WTC11 (cell line): ENCODE measurements at regions not wholly inside any gene's neighbourhood (a gene's known extent, or its start where the extent isn't known, plus 50 kb on each side); places are given as distances from the start of the nearest gene placed in this dataset.

Experiments
- ATAC-seq: fragments of 200-7000 bp; cut with Tn5 transposase; 2 replicates; pipeline ENCODE4 v1.10.0; 2021; ENCODE audit warnings: mild to moderate bottlenecking, moderate library complexity
- CTCF ChIA-PET: fragments of 300-600 bp; sonication (Branson Sonifier 250); formaldehyde crosslinking; loops from one replicate; lab custom pipeline; 2021; ENCODE audit warnings: antibody characterized with exemption; lab: Charles Lee
- POLR2A ChIA-PET: fragments of 350-600 bp; sonication (Branson Sonifier 250); formaldehyde crosslinking; loops from one replicate; lab custom pipeline; 2021; ENCODE audit warnings: antibody characterized with exemption; lab: Charles Lee
- DNase-seq: peaks from one replicate; pipeline ENCODE4 v3.0.0; 2021; ENCODE audit warnings: low spot score
- H3K27ac Mint-ChIP-seq: 2 replicates; pipeline ENCODE4 v1.8.0; 2021; ENCODE audit warnings: mixed read lengths
- H3K27me3 Mint-ChIP-seq: 2 replicates; pipeline ENCODE4 v1.8.0; 2021; ENCODE audit warnings: low read depth, mild to moderate bottlenecking, moderate library complexity, mixed read lengths
- H3K36me3 Mint-ChIP-seq: 2 replicates; pipeline ENCODE4 v1.8.0; 2021; ENCODE audit warnings: mixed read lengths
- H3K4me1 Mint-ChIP-seq: 2 replicates; pipeline ENCODE4 v1.8.0; 2022; ENCODE audit warnings: mixed read lengths
- H3K4me3 Mint-ChIP-seq: 2 replicates; pipeline ENCODE4 v1.8.0; 2021; ENCODE audit warnings: mild to moderate bottlenecking, moderate library complexity, mixed read lengths
- H3K9me3 Mint-ChIP-seq: 2 replicates; pipeline ENCODE4 v1.8.0; 2021; ENCODE audit warnings: mixed read lengths
- CBFB ChIP-seq: sonication (generic); formaldehyde crosslinking; IDR thresholded peaks from 2 replicates; pipeline ENCODE4 v1.8.1; 2022; ENCODE audit warnings: mild to moderate bottlenecking, low read depth, missing genetic modification reagents
- CREB1 ChIP-seq: sonication (generic); formaldehyde crosslinking; IDR thresholded peaks from 2 replicates; pipeline ENCODE4 v1.8.0; 2023; ENCODE audit warnings: mild to moderate bottlenecking, missing genetic modification reagents
- E2F1 ChIP-seq: sonication (generic); formaldehyde crosslinking; IDR thresholded peaks from 2 replicates; pipeline ENCODE4 v1.8.0; 2022; ENCODE audit warnings: mild to moderate bottlenecking, missing genetic modification reagents
- E2F4 ChIP-seq: sonication (generic); formaldehyde crosslinking; IDR thresholded peaks from 2 replicates; pipeline ENCODE4 v1.8.1; 2022; ENCODE audit warnings: low read depth, mild to moderate bottlenecking, moderate library complexity, missing genetic modification reagents, borderline replicate concordance
- ERG ChIP-seq: fragments of 250-450 bp; sonication (Bioruptor Pico); IDR thresholded peaks from 2 replicates; pipeline ENCODE4 v1.8.0; 2021; ENCODE audit warnings: mild to moderate bottlenecking
- ESRRA ChIP-seq: sonication (generic); formaldehyde crosslinking; IDR thresholded peaks from 2 replicates; pipeline ENCODE4 v1.8.1; 2022; ENCODE audit warnings: mild to moderate bottlenecking, missing genetic modification reagents, borderline replicate concordance
- FOXK1 ChIP-seq: sonication (generic); formaldehyde crosslinking; IDR thresholded peaks from 2 replicates; pipeline ENCODE4 v1.8.0; 2022; ENCODE audit warnings: mild to moderate bottlenecking, moderate library complexity, missing genetic modification reagents
- GABPB1 ChIP-seq: sonication (generic); formaldehyde crosslinking; IDR thresholded peaks from 2 replicates; pipeline ENCODE4 v1.8.1; 2023; ENCODE audit warnings: mild to moderate bottlenecking, missing genetic modification reagents
- HMGA2 ChIP-seq: fragments of 250-450 bp; sonication (Bioruptor Pico); IDR thresholded peaks from 2 replicates; pipeline ENCODE4 v1.4.0; 2021; ENCODE audit warnings: mild to moderate bottlenecking, moderate library complexity
- HMGXB4 ChIP-seq: sonication (generic); formaldehyde crosslinking; IDR thresholded peaks from 2 replicates; pipeline ENCODE4 v1.8.1; 2023; ENCODE audit warnings: mild to moderate bottlenecking, moderate library complexity, missing genetic modification reagents
- IRF1 ChIP-seq: sonication (generic); formaldehyde crosslinking; IDR thresholded peaks from 2 replicates; pipeline ENCODE4 v1.8.0; 2023; ENCODE audit warnings: missing genetic modification reagents
- KAT7 ChIP-seq: sonication (generic); formaldehyde crosslinking; IDR thresholded peaks from 2 replicates; pipeline ENCODE4 v1.8.1; 2023; ENCODE audit warnings: missing genetic modification reagents, mild to moderate bottlenecking, borderline replicate concordance
- MLX ChIP-seq: sonication (generic); formaldehyde crosslinking; IDR thresholded peaks from 2 replicates; pipeline ENCODE4 v1.8.1; 2023; ENCODE audit warnings: mild to moderate bottlenecking, missing genetic modification reagents, moderate library complexity
- MYBL2 ChIP-seq: sonication (generic); formaldehyde crosslinking; IDR thresholded peaks from 2 replicates; pipeline ENCODE4 v1.8.1; 2023; ENCODE audit warnings: mild to moderate bottlenecking, moderate library complexity, missing genetic modification reagents
- NFATC4 ChIP-seq: fragments of 250-450 bp; sonication (Bioruptor Pico); IDR thresholded peaks from 2 replicates; pipeline ENCODE4 v1.9.0; 2021; ENCODE audit warnings: mild to moderate bottlenecking
- NFE2L1 ChIP-seq: sonication (generic); formaldehyde crosslinking; IDR thresholded peaks from 2 replicates; pipeline ENCODE4 v1.8.1; 2023; ENCODE audit warnings: missing genetic modification reagents
- SMAD3 ChIP-seq: sonication (generic); formaldehyde crosslinking; IDR thresholded peaks from 2 replicates; pipeline ENCODE4 v1.8.0; 2022; ENCODE audit warnings: missing genetic modification reagents, mild to moderate bottlenecking, borderline replicate concordance
- TP53 ChIP-seq: sonication (generic); formaldehyde crosslinking; IDR thresholded peaks from 2 replicates; pipeline ENCODE4 v1.8.1; 2023; ENCODE audit warnings: mild to moderate bottlenecking, missing genetic modification reagents
- ZNF317 ChIP-seq: sonication (generic); formaldehyde crosslinking; IDR thresholded peaks from 2 replicates; pipeline ENCODE4 v1.8.1; 2023; ENCODE audit warnings: low read depth, mild to moderate bottlenecking, moderate library complexity, missing genetic modification reagents, borderline replicate concordance
- ZNF396 ChIP-seq: fragments of 250-450 bp; sonication (Bioruptor Pico); IDR thresholded peaks from 2 replicates; pipeline ENCODE4 v1.8.0; 2021; ENCODE audit warnings: mild to moderate bottlenecking, moderate library complexity, borderline replicate concordance
- ZNF671 ChIP-seq: fragments of 250-450 bp; sonication (Bioruptor Pico); IDR thresholded peaks from 2 replicates; pipeline ENCODE4 v1.8.0; 2021; ENCODE audit warnings: mild to moderate bottlenecking
- TF ChIP-seq, protein P1 (sequence below): sonication (generic); formaldehyde crosslinking; IDR thresholded peaks from 2 replicates; pipeline ENCODE4 v1.8.1; 2023; ENCODE audit warnings: mild to moderate bottlenecking, missing genetic modification reagents
- TF ChIP-seq, protein P2 (sequence below): sonication (generic); formaldehyde crosslinking; conservative IDR thresholded peaks from 2 replicates; pipeline ENCODE4 v1.8.1; 2023; ENCODE audit warnings: mild to moderate bottlenecking, low read depth, missing genetic modification reagents, moderate library complexity

DNA sequence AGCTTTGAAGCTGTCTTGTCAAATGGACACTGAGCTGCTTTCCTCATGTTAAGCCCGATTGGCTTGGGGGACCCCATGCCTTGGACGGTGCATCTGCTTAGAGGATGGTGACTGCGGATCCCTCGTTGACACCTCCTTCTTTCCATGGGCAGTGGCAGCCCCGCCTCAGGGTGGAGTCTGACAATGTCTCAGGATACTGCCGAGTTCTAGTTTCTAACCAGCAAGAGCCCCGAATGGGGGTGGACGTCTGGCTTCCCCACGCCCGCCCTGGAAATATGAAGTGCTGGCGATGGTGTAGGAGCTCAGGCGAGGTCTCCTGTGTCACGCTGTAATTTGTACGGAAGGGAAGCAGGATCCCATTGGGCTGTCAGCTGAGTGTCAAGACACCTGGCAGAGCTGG, 106.2 kb upstream of the CTBP2 start (continued):
- TF ChIP-seq, protein P1, sequence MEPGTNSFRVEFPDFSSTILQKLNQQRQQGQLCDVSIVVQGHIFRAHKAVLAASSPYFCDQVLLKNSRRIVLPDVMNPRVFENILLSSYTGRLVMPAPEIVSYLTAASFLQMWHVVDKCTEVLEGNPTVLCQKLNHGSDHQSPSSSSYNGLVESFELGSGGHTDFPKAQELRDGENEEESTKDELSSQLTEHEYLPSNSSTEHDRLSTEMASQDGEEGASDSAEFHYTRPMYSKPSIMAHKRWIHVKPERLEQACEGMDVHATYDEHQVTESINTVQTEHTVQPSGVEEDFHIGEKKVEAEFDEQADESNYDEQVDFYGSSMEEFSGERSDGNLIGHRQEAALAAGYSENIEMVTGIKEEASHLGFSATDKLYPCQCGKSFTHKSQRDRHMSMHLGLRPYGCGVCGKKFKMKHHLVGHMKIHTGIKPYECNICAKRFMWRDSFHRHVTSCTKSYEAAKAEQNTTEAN (CRISPR knock-in tag), result no peak
- TF ChIP-seq ZNF396 (CRISPR knock-in tag) (no peak), KAT7 (CRISPR knock-in tag) (no peak), NFATC4 (CRISPR knock-in tag) (no peak), E2F1 (CRISPR knock-in tag) (no peak), FOXK1 (CRISPR knock-in tag) (no peak), NFE2L1 (CRISPR knock-in tag) (no peak), ERG (CRISPR knock-in tag) (no peak)
- TF ChIP-seq, protein P2, sequence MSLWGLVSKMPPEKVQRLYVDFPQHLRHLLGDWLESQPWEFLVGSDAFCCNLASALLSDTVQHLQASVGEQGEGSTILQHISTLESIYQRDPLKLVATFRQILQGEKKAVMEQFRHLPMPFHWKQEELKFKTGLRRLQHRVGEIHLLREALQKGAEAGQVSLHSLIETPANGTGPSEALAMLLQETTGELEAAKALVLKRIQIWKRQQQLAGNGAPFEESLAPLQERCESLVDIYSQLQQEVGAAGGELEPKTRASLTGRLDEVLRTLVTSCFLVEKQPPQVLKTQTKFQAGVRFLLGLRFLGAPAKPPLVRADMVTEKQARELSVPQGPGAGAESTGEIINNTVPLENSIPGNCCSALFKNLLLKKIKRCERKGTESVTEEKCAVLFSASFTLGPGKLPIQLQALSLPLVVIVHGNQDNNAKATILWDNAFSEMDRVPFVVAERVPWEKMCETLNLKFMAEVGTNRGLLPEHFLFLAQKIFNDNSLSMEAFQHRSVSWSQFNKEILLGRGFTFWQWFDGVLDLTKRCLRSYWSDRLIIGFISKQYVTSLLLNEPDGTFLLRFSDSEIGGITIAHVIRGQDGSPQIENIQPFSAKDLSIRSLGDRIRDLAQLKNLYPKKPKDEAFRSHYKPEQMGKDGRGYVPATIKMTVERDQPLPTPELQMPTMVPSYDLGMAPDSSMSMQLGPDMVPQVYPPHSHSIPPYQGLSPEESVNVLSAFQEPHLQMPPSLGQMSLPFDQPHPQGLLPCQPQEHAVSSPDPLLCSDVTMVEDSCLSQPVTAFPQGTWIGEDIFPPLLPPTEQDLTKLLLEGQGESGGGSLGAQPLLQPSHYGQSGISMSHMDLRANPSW (CRISPR knock-in tag), result no peak

- DNase-seq (no peak), ATAC-seq (no peak)
- TF ChIP-seq ERG (CRISPR knock-in tag), result no peak
- TF ChIP-seq ZNF317, result no peak
- TF ChIP-seq HMGA2 (CRISPR knock-in tag), result no peak
- no peak for TF ChIP-seq GABPB1 (CRISPR knock-in tag)
- no peak for TF ChIP-seq NFE2L1 (CRISPR knock-in tag)
- no peak for TF ChIP-seq CBFB (CRISPR knock-in tag)
- no peak for TF ChIP-seq CREB1 (CRISPR knock-in tag)
- TF ChIP-seq IRF1, result no peak
- no peak for TF ChIP-seq ZNF671
- TF ChIP-seq SMAD3 (CRISPR knock-in tag), result no peak
- no peak for TF ChIP-seq TP53 (CRISPR knock-in tag)
- no peak for TF ChIP-seq FOXK1 (CRISPR knock-in tag)
- TF ChIP-seq ESRRA (CRISPR knock-in tag), result no peak
- TF ChIP-seq MYBL2 (CRISPR knock-in tag), result no peak
- no peak for TF ChIP-seq HMGXB4 (CRISPR knock-in tag)
- TF ChIP-seq MLX (CRISPR knock-in tag), result no peak
- no peak for TF ChIP-seq E2F4 (CRISPR knock-in tag)
- Mint-ChIP-seq H3K9me3 (peaks cover 3% of the 10 kb centered on the region; the same call in 1 of the 2 replicates), H3K4me3 (no peak overlapping the region), H3K36me3 (no peaks in the 10 kb centered on the region), H3K27me3 (no peaks in the 10 kb centered on the region), H3K27ac (no peak overlapping the region), H3K4me1 (no peaks in the 10 kb centered on the region)
- CTCF ChIA-PET, result no interaction called here
- POLR2A ChIA-PET, result no interaction called here
Observed at GRCh38 chr10:125265579-125265955, 105.2 kb upstream of the CTBP2 start.
